ENCODE measurements at regions not wholly inside any gene's neighbourhood (a gene's known extent, or its start where the extent isn't known, plus 50 kb on each side); places are given as distances from the start of the nearest gene placed in this dataset.

GRCh38 chr6:138677538-138677937 is 96.0 kb upstream of the CCDC28A start:
- Mint-ChIP-seq H3K9me3 (ENCODE audit: unreplicated experiment) (no peaks in the 10 kb centered on the region), H3K27me3 (ENCODE audit: low read depth, unreplicated experiment) (no peaks in the 10 kb centered on the region), H3K4me3 (ENCODE audit: unreplicated experiment) (no peak overlapping the region), H3K36me3 (ENCODE audit: low read depth, unreplicated experiment) (peaks cover 2% of the 10 kb centered on the region), H3K27ac (ENCODE audit: unreplicated experiment) (no peak overlapping the region), H3K4me1 (ENCODE audit: low read depth, unreplicated experiment) (peaks cover 9% of the 10 kb centered on the region)
- FAIRE-seq (no peak), DNase-seq (ENCODE audit: low read depth) (no peak)
- H3K9me3 ChIP-seq (ENCODE audit: insufficient read depth, low read depth, low read length): no peaks in the 10 kb centered on the region
- TF ChIP-seq, protein P1, sequence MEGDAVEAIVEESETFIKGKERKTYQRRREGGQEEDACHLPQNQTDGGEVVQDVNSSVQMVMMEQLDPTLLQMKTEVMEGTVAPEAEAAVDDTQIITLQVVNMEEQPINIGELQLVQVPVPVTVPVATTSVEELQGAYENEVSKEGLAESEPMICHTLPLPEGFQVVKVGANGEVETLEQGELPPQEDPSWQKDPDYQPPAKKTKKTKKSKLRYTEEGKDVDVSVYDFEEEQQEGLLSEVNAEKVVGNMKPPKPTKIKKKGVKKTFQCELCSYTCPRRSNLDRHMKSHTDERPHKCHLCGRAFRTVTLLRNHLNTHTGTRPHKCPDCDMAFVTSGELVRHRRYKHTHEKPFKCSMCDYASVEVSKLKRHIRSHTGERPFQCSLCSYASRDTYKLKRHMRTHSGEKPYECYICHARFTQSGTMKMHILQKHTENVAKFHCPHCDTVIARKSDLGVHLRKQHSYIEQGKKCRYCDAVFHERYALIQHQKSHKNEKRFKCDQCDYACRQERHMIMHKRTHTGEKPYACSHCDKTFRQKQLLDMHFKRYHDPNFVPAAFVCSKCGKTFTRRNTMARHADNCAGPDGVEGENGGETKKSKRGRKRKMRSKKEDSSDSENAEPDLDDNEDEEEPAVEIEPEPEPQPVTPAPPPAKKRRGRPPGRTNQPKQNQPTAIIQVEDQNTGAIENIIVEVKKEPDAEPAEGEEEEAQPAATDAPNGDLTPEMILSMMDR (IDR thresholded peaks at IDR 0.05; ENCODE audit: insufficient read depth, low read depth, low read length): no peak
- no peak for TF ChIP-seq EZH2 (IDR thresholded peaks at IDR 0.05; ENCODE audit: insufficient read depth, low read length)
- no peak overlapping the region for H2AFZ ChIP-seq (ENCODE audit: low read depth, low read length)
- H3K27me3 ChIP-seq (ENCODE audit: insufficient read depth, low read length): no peaks in the 10 kb centered on the region
- H4K20me1 ChIP-seq (ENCODE audit: insufficient read depth, low read length): no peaks in the 10 kb centered on the region
- no peaks in the 10 kb centered on the region for H3K36me3 ChIP-seq (ENCODE audit: insufficient read depth, low read length)
- no peak overlapping the region for H3K9ac ChIP-seq (ENCODE audit: low read length)
- H3K4me2 ChIP-seq (ENCODE audit: low read length): no peak overlapping the region
- peaks cover 65% of the 10 kb centered on the region for H3K79me2 ChIP-seq (ENCODE audit: insufficient read depth, low read length)
- H3K4me1 ChIP-seq (ENCODE audit: insufficient read depth, low read length): peaks cover 4% of the 10 kb centered on the region
- H3K27ac ChIP-seq (ENCODE audit: low read depth, low read length): no peak overlapping the region
- H3K4me3 ChIP-seq (ENCODE audit: insufficient read depth, low read depth, low read length): no peak overlapping the region

GRCh38 chr6:138678168-138678567 is 95.4 kb upstream of the CCDC28A start:
- peaks cover 12% of the 10 kb centered on the region for H3K4me1 Mint-ChIP-seq (ENCODE audit: low read depth, unreplicated experiment)
- TF ChIP-seq EZH2 (IDR thresholded peaks at IDR 0.05; ENCODE audit: insufficient read depth, low read length): no peak
- TF ChIP-seq, protein P1 (IDR thresholded peaks at IDR 0.05; ENCODE audit: insufficient read depth, low read depth, low read length): no peak
- Histone ChIP-seq H2AFZ (ENCODE audit: low read depth, low read length) (no peak overlapping the region), H3K4me3 (ENCODE audit: insufficient read depth, low read depth, low read length) (no peak overlapping the region), H3K4me2 (ENCODE audit: low read length) (no peak overlapping the region), H3K9me3 (ENCODE audit: insufficient read depth, low read depth, low read length) (no peaks in the 10 kb centered on the region), H4K20me1 (ENCODE audit: insufficient read depth, low read length) (no peaks in the 10 kb centered on the region), H3K36me3 (ENCODE audit: insufficient read depth, low read length) (no peaks in the 10 kb centered on the region), H3K27me3 (ENCODE audit: insufficient read depth, low read length) (no peaks in the 10 kb centered on the region), H3K9ac (ENCODE audit: low read length) (no peak overlapping the region), H3K27ac (ENCODE audit: low read depth, low read length) (no peak overlapping the region), H3K79me2 (ENCODE audit: insufficient read depth, low read length) (peaks cover 67% of the 10 kb centered on the region), H3K4me1 (ENCODE audit: insufficient read depth, low read length) (peaks cover 10% of the 10 kb centered on the region)
- FAIRE-seq (no peak), DNase-seq (ENCODE audit: low read depth) (no peak)
- H3K27me3 Mint-ChIP-seq (ENCODE audit: low read depth, unreplicated experiment): no peaks in the 10 kb centered on the region
- H3K4me3 Mint-ChIP-seq (ENCODE audit: unreplicated experiment): no peak overlapping the region
- no peaks in the 10 kb centered on the region for H3K9me3 Mint-ChIP-seq (ENCODE audit: unreplicated experiment)
- H3K36me3 Mint-ChIP-seq (ENCODE audit: low read depth, unreplicated experiment): peaks cover 2% of the 10 kb centered on the region
- H3K27ac Mint-ChIP-seq (ENCODE audit: unreplicated experiment): no peak overlapping the region

DNA sequence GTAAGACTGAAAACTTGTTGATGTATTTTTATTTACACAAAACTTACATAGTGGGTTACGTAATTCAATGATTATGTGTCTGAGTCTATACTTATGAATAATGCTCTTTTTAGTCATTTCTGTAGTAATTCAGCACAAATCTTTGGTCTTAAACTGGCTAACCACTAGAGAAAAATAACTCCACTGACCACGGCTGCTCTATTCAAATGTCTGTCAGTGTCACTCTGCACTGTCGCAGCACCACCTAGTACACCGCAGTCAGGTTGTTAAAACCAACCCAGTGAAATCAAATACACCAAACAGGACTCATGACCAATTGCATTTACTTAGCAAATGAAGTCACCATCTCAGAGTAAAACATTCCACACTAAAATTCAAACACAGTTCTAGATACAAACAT is 93.5 kb upstream of the CCDC28A start:
- peaks cover 2% of the 10 kb centered on the region for H3K36me3 Mint-ChIP-seq (ENCODE audit: low read depth, unreplicated experiment)
- Histone ChIP-seq H3K9me3 (ENCODE audit: insufficient read depth, low read depth, low read length) (no peaks in the 10 kb centered on the region), H3K9ac (ENCODE audit: low read length) (no peak overlapping the region), H3K4me3 (ENCODE audit: insufficient read depth, low read depth, low read length) (no peak overlapping the region), H3K4me1 (ENCODE audit: insufficient read depth, low read length) (peaks cover 15% of the 10 kb centered on the region), H3K79me2 (ENCODE audit: insufficient read depth, low read length) (peaks cover 70% of the 10 kb centered on the region), H3K27me3 (ENCODE audit: insufficient read depth, low read length) (no peaks in the 10 kb centered on the region), H3K27ac (ENCODE audit: low read depth, low read length) (no peak overlapping the region), H2AFZ (ENCODE audit: low read depth, low read length) (no peak overlapping the region), H4K20me1 (ENCODE audit: insufficient read depth, low read length) (no peaks in the 10 kb centered on the region), H3K36me3 (ENCODE audit: insufficient read depth, low read length) (no peaks in the 10 kb centered on the region), H3K4me2 (ENCODE audit: low read length) (no peak overlapping the region)
- H3K4me1 Mint-ChIP-seq (ENCODE audit: low read depth, unreplicated experiment): peaks cover 16% of the 10 kb centered on the region
- TF ChIP-seq, protein P1 (IDR thresholded peaks at IDR 0.05; ENCODE audit: insufficient read depth, low read depth, low read length): no peak
- TF ChIP-seq EZH2 (IDR thresholded peaks at IDR 0.05; ENCODE audit: insufficient read depth, low read length): no peak
- H3K9me3 Mint-ChIP-seq (ENCODE audit: unreplicated experiment): no peaks in the 10 kb centered on the region
- no peak overlapping the region for H3K4me3 Mint-ChIP-seq (ENCODE audit: unreplicated experiment)
- DNase-seq (ENCODE audit: low read depth): no peak
- H3K27ac Mint-ChIP-seq (ENCODE audit: unreplicated experiment): peak overlapping the region; percentile 38
- FAIRE-seq: no peak
- no peaks in the 10 kb centered on the region for H3K27me3 Mint-ChIP-seq (ENCODE audit: low read depth, unreplicated experiment)
